HEK293 (cell line): ENCODE measurements at regions not wholly inside any gene's neighbourhood (a gene's known extent, or its start where the extent isn't known, plus 50 kb on each side); places are given as distances from the start of the nearest gene placed in this dataset.

Experiments
- CTCF ChIA-PET: fragments of 350-600 bp; formaldehyde crosslinking; extraction: SDS; loops from one replicate; lab custom pipeline; 2021; ENCODE audit warnings: antibody characterized with exemption; lab: Yijun Ruan, JAX
- POLR2A ChIA-PET: fragments of 300-600 bp; formaldehyde crosslinking; extraction: SDS; loops from one replicate; lab custom pipeline; 2020; ENCODE audit warnings: antibody characterized with exemption, inconsistent platforms; lab: Yijun Ruan, JAX
- H3K27ac ChIP-seq: fragments of 200-500 bp; sonication (Bioruptor generic); 2 replicates; pipeline ENCODE4 v1.5.1; 2014; ENCODE audit warnings: low read depth, low read length, control low read depth, inconsistent platforms; ENCODE audit errors: extremely low read depth
- H3K36me3 ChIP-seq, 2 experiments: fragments of 200-500 bp in 1 of 2; sonication (Bioruptor generic) in 1 of 2; 1 replicate in 1 of 2; 2 replicates in 1 of 2; pipeline ENCODE4 v1.5.1; 2014 to 2017; ENCODE audit warnings: inconsistent platforms in 2 of 2, low read length in 2 of 2; ENCODE audit not compliant: control insufficient read depth in 2 of 2, insufficient read depth in 1 of 2
- H3K4me1 ChIP-seq: fragments of 200-500 bp; sonication (Bioruptor generic); 2 replicates; pipeline ENCODE4 v1.5.1; 2014; ENCODE audit warnings: mild to moderate bottlenecking, low read length, inconsistent platforms; ENCODE audit not compliant: control insufficient read depth, insufficient read depth
- H3K4me3 ChIP-seq: 2 replicates; pipeline ENCODE4 v1.5.1; 2011; ENCODE audit warnings: low read depth, mild to moderate bottlenecking, control low read depth, low read length, moderate library complexity
- H3K9me3 ChIP-seq: fragments of 200-500 bp; sonication (Bioruptor generic); 2 replicates; pipeline ENCODE4 v1.5.1; 2014; ENCODE audit warnings: low read depth, low read length, inconsistent platforms; ENCODE audit not compliant: control insufficient read depth, insufficient read depth
- BCL11B ChIP-seq: fragments of 450-650 bp; formaldehyde crosslinking; IDR thresholded peaks from 2 replicates; pipeline ENCODE4 v1.5.1; 2016; ENCODE audit warnings: low read depth, missing biosample characterization, missing genetic modification characterization
- GFI1B ChIP-seq: fragments of 450-650 bp; formaldehyde crosslinking; IDR thresholded peaks from 2 replicates; pipeline ENCODE4 v1.5.1; 2016; ENCODE audit warnings: missing biosample characterization, missing genetic modification characterization
- GLI2 ChIP-seq: fragments of 450-650 bp; formaldehyde crosslinking; IDR thresholded peaks from 2 replicates; pipeline ENCODE4; 2017; ENCODE audit warnings: missing biosample characterization, missing genetic modification characterization, low read depth, borderline replicate concordance
- KLF1 ChIP-seq: fragments of 450-650 bp; formaldehyde crosslinking; IDR thresholded peaks from 2 replicates; pipeline ENCODE4 v1.5.1; 2016; ENCODE audit warnings: missing biosample characterization, missing genetic modification characterization
- PATZ1 ChIP-seq: fragments of 450-650 bp; formaldehyde crosslinking; IDR thresholded peaks from 2 replicates; pipeline ENCODE4 v1.5.1; 2016; ENCODE audit warnings: missing biosample characterization, missing genetic modification characterization
- SCRT1 ChIP-seq: fragments of 450-650 bp; formaldehyde crosslinking; IDR thresholded peaks from 2 replicates; pipeline ENCODE4 v1.5.1; 2016; ENCODE audit warnings: missing biosample characterization, missing genetic modification characterization, borderline replicate concordance
- ZBTB17 ChIP-seq: fragments of 450-650 bp; formaldehyde crosslinking; IDR thresholded peaks from 2 replicates; pipeline ENCODE4 v1.5.1; 2016; ENCODE audit warnings: missing biosample characterization, missing genetic modification characterization
- ZBTB6 ChIP-seq: fragments of 450-650 bp; formaldehyde crosslinking; IDR thresholded peaks from 2 replicates; pipeline ENCODE4 v1.5.1; 2017; ENCODE audit warnings: missing biosample characterization, missing genetic modification characterization
- ZEB2 ChIP-seq: fragments of 450-650 bp; formaldehyde crosslinking; IDR thresholded peaks from 2 replicates; pipeline ENCODE4 v1.5.1; 2016; ENCODE audit warnings: missing biosample characterization, missing genetic modification characterization
- ZFP37 ChIP-seq: fragments of 450-650 bp; formaldehyde crosslinking; IDR thresholded peaks from 2 replicates; pipeline ENCODE4 v1.5.1; 2016; ENCODE audit warnings: missing biosample characterization, missing genetic modification characterization
- ZFP41 ChIP-seq: fragments of 450-650 bp; formaldehyde crosslinking; IDR thresholded peaks from 2 replicates; pipeline ENCODE4 v1.5.1; 2016; ENCODE audit warnings: missing biosample characterization, missing genetic modification characterization, borderline replicate concordance
- ZNF132 ChIP-seq: fragments of 450-650 bp; formaldehyde crosslinking; IDR thresholded peaks from 2 replicates; pipeline ENCODE4 v1.5.1; 2017; ENCODE audit warnings: missing biosample characterization, missing genetic modification characterization, borderline replicate concordance
- ZNF140 ChIP-seq: fragments of 450-650 bp; formaldehyde crosslinking; IDR thresholded peaks from 2 replicates; pipeline ENCODE4 v1.5.1; 2016; ENCODE audit warnings: missing biosample characterization, missing genetic modification characterization
- ZNF16 ChIP-seq: fragments of 450-650 bp; formaldehyde crosslinking; IDR thresholded peaks from 2 replicates; pipeline ENCODE4 v1.5.1; 2016; ENCODE audit warnings: low read depth, missing biosample characterization, missing genetic modification characterization
- ZNF174 ChIP-seq: fragments of 450-650 bp; formaldehyde crosslinking; IDR thresholded peaks from 2 replicates; pipeline ENCODE4 v1.5.0; 2017; ENCODE audit warnings: missing biosample characterization, mild to moderate bottlenecking, missing genetic modification characterization
- ZNF184 ChIP-seq: fragments of 450-650 bp; IDR thresholded peaks from 2 replicates; pipeline ENCODE4 v1.5.1; 2018; ENCODE audit warnings: missing biosample characterization, mild to moderate bottlenecking, missing genetic modification characterization
- ZNF302 ChIP-seq: fragments of 450-650 bp; formaldehyde crosslinking; IDR thresholded peaks from 2 replicates; pipeline ENCODE4 v1.5.1; 2016; ENCODE audit warnings: missing biosample characterization, missing genetic modification characterization, low read depth
- ZNF350 ChIP-seq: fragments of 450-650 bp; formaldehyde crosslinking; IDR thresholded peaks from 2 replicates; pipeline ENCODE4 v1.5.0; 2017; ENCODE audit warnings: missing biosample characterization, mild to moderate bottlenecking, missing genetic modification characterization
- ZSCAN5A ChIP-seq: fragments of 450-650 bp; formaldehyde crosslinking; IDR thresholded peaks from 2 replicates; pipeline ENCODE4 v1.5.1; 2016; ENCODE audit warnings: missing biosample characterization, missing genetic modification characterization
- TF ChIP-seq, protein P1 (sequence below): fragments of 450-650 bp; formaldehyde crosslinking; IDR thresholded peaks from 2 replicates; pipeline ENCODE4 v1.5.1; 2016; ENCODE audit warnings: missing biosample characterization, missing genetic modification characterization

- no peaks in the 10 kb centered on the region for H3K4me1 ChIP-seq
- H3K27ac ChIP-seq, result no peak overlapping the region
- ChIA-PET CTCF (no interaction called here), POLR2A (no interaction called here)
- TF ChIP-seq ZFP41, result no peak
- no peak for TF ChIP-seq ZSCAN5A (tag by site-specific recombination)
- no peak for TF ChIP-seq GFI1B (tag by site-specific recombination)
- TF ChIP-seq, protein P1, sequence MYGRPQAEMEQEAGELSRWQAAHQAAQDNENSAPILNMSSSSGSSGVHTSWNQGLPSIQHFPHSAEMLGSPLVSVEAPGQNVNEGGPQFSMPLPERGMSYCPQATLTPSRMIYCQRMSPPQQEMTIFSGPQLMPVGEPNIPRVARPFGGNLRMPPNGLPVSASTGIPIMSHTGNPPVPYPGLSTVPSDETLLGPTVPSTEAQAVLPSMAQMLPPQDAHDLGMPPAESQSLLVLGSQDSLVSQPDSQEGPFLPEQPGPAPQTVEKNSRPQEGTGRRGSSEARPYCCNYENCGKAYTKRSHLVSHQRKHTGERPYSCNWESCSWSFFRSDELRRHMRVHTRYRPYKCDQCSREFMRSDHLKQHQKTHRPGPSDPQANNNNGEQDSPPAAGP (tag by site-specific recombination), result no peak
- no peak for TF ChIP-seq KLF1 (tag by site-specific recombination)
- TF ChIP-seq ZBTB6 (tag by site-specific recombination), result no peak
- no peak for TF ChIP-seq ZNF302 (tag by site-specific recombination)
- no peak for TF ChIP-seq BCL11B
- TF ChIP-seq ZNF140, result no peak
- no peak for TF ChIP-seq ZNF174 (tag by site-specific recombination)
- no peak for TF ChIP-seq ZFP37 (tag by site-specific recombination)
- no peak for TF ChIP-seq ZEB2 (tag by site-specific recombination)
- TF ChIP-seq ZNF132 (tag by site-specific recombination), result no peak
- no peak for TF ChIP-seq PATZ1 (tag by site-specific recombination)
- TF ChIP-seq ZNF16, result no peak
- H3K36me3 ChIP-seq, result no peaks in the 10 kb centered on the region
- H3K9me3 ChIP-seq, result no peaks in the 10 kb centered on the region
- H3K4me3 ChIP-seq, result no peak overlapping the region
Observed at GRCh38 chr3:34382859-34383258, 584.4 kb downstream of the PDCD6IP start.

DNA sequence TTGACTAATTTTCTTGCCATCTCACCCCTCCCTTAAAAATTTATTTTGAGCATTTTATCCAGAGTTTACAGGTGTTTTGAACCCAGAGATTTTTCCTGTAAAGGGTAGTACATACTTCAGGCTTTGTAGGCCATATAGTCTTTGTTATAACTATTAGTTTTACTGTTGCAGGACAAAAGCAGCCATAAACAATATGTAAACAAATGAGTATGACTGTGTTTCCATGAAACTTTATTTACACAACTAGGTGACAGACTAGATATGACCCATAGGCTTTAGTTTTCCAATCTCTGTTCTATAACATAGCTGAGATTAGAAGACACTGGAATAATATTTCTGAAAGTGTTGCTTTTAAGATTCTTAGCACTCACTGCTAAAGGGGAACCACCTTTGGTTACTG is 587.9 kb downstream of the PDCD6IP start:
- Histone ChIP-seq H3K36me3 (no peaks in the 10 kb centered on the region), H3K27ac (no peak overlapping the region), H3K4me1 (no peaks in the 10 kb centered on the region), H3K4me3 (no peak overlapping the region), H3K9me3 (no peaks in the 10 kb centered on the region)
- CTCF ChIA-PET, result interaction anchor here (0.7 kb wide), 1 partner anchor 405 kb away, joined by 3 read pairs; no protein-coding TSS in a partner anchor
- TF ChIP-seq ZNF184 (tag by site-specific recombination) (no peak), SCRT1 (tag by site-specific recombination) (no peak), ZBTB17 (tag by site-specific recombination) (no peak), GLI2 (no peak), ZNF350 (tag by site-specific recombination) (no peak)
- POLR2A ChIA-PET, result no interaction called here
